Stimulated activated CD4-positive, alpha-beta T cell treated with anti-CD3 and anti-CD28 coated beads, Interleukin-12 subunit alpha, Interleukin-12 subunit beta, amount 100 ng/mL, for 4 hours (primary cell): ENCODE measurements at regions not wholly inside any gene's neighbourhood (a gene's known extent, or its start where the extent isn't known, plus 50 kb on each side); places are given as distances from the start of the nearest gene placed in this dataset.
"Not testable (repeated sequence)": the region's sequence is repeated elsewhere in the genome, so short reads cannot be mapped to it uniquely, and the experiment has no call there.

Experiments used
- DNase-seq: peaks from one replicate; pipeline ENCODE4 v3.0.0-alpha.2; 2020

DNA sequence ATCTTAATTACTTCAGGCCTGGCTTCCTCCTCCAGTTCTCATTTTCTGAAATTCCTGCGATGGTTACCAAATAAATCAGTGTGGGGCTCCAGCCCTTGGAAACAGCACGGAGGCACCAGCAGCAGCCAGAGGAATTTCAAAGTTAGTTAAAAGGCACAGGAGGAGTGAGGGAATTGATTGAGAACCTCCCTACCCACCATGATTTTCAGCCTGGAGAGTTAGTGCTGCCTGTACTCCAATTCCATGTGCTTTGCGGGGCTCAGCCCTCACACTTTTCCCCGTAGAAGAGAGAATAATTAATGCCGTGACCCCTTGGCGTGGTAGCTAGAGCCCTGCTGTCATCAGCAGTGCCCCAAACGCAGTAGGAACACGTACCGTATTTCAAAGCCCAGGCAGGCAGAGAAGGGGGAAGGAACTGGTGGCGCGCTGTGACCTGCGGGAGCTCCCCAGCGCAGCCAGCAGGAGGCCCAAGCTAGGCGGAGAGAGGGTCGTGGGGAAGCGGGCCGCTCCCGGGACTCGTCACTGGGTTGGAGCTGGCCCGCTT is 84.0 kb upstream of the IGFBP7 start:
- no peak for DNase-seq

DNA sequence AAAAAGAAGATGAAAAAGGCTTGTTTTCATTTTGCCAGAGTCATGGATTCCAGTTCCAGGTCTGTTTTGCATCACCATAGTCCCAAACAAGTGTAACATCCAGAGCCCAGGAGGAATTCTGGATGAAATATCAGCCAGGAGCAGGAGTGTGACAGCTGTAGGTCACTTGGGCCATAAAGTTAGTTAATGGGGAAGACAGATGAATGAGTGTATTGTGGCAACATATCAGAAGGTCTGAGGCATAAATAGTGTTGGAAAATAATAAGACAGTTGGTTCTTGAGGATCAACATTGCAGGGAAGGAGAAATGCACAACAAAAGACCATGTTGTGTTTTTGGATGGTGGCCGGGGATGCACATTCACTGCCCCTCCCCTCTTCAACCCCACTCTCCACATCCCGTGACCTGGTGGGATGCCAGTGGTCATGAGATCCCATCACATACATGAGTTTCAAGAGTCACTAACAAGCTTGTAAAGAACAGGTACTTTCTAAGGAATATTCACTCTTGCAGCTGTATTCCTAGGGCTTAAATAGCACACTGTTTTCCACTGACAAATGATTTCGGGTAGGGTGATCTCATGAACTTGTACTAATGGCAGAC is 83.1 kb upstream of the IGFBP7 start:
- DNase-seq = no peak

DNA sequence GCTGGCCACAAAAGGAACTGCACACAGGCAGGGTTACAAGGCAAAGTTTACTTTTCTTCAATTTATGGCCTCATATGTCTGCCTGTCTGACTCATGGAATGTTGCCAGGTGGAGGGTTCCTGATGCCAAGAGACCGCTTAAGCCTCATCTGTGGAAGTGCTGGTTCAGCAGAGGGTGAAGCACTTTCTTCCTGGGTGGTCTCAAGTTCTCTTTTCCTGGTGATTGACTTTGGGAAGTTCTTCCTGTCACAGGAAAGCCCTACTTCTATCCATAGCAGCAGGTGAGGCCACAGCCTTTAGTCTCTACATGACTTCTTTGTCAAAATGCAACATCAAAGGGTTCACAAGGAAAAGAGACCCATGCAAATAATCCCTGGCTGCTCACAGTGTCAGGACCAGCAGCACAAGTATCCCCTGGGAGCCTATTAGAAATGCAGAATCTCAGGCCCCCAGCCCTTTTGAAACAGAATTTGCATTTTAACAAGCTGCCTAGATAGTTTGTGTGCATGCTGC is 81.4 kb upstream of the IGFBP7 start:
- DNase-seq = no peak

DNA sequence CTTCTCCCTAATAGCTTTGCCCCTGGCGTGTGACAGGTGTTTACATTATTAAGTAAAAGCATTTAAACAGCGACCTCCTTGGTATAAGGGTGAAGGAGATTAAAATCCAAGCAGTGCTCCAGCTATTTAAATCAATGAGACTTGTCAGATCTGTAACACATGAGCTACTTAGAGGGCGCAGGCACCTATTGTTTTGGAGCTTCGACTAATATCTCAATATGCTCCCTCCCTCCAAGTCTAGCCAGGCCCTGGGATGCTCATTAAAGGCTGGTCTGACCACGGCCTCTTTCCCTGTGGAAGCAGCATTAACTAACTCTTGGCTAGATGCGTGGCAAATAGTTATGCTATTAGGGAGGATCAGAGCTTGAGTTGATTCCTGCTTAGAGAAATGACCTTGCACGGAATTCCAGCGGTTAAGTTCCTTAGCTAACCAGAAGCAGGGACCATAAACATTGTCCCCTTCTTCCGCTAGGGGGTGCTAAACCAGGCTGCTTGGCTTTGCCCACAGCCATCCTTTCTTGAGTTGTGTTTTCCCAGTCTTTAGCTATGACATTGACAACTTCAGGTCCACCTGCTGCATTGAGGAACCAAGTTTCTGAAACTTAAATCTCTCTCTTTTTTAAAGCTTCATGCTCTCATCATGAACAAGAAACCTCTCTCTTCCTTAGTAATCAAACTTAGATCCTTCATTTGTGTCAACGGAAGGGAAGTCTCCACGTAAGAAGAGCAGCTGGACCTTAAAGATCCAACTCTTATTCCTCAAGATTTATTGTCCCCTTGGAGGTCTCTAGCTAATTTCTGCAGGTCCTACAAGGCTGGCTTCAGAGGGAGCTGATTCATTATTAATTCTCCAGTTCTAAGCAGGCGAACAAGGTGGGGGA is 80.7 kb upstream of the IGFBP7 start:
- DNase-seq = peak; percentile 3

DNA sequence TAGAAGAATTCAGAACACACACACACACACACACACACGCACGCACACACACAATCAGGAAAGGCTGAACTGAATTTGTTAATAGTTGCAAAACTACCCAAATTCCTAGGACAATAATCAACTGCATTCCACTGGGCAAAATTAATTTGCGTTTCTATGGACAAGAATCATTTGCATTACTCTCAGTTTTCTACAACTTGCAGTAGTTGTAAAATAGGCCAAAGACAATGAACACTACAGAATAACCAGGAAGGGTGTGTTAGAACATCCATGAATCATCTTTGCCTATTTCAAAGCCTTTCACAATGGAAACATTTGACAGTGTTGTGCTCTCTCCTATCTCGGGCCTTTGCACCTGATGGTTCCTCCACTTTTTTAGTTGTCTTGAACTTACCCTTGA is 77.1 kb upstream of the IGFBP7 start:
- no peak for DNase-seq

DNA sequence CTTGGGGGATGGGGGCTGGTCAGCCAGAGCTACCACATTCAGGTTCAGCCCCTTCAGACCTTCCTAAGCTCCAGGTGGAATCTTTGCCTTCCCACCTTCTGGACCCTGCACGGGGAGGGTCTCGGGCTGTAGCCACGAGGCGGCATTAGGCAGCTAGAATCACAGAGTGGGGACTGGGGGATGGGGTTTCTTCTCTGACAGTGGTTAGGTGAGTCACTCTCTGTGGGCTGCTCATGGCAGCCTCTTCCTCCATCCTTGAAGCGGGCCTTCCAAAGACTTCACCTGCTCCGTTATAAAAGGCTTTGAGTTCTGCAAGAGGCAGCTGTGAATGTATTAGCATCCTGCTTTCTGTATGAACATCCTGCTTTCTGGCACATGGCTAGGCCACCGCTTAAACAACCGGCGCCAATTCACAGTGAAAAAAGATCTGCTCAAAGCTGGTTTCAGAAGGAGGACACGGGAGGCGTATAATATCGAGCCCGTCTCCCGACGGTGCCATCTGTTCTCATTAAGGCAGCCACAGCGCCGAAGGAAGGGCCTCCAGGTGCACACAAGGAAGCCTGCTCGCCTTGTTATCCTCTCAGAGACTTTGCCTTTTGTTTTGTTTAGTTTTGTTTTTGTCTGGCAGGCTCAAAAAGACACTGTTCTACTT is 74.3 kb upstream of the IGFBP7 start:
- no peak for DNase-seq

DNA sequence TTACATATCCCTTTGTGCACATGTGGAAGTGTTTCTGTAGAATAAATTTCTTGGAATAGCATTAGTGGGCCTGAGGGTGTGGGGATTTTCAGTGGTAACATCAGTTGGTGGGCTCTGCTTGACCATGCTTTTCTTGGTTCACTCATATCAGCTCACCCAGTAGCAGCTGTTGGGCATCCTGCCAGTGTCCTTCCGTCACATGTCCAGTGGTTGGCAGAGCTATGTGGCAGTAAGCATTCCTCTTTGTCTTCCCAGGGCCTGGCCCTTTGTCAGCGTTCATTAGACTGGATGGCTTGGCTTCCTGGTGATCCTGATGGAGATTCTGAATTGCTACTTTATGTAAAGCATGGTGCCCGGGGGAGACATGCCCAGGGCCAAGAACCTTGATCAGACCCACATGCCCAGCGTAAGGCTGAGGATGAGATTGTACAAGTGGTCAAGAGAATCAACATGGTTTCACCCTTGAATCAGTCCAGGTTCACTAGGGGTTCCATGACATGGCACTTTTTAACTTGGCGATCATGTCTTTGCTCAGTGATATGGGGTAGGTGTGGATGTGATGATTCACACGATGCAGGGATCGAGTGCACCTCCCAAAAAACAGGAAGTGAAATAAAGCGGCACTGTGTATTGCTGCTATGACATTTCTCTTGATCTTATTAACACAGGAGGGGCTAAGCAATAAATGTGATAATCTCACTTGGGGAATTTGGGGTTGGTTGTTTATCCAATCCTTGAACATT is 72.1 kb upstream of the IGFBP7 start:
- no peak for DNase-seq

DNA sequence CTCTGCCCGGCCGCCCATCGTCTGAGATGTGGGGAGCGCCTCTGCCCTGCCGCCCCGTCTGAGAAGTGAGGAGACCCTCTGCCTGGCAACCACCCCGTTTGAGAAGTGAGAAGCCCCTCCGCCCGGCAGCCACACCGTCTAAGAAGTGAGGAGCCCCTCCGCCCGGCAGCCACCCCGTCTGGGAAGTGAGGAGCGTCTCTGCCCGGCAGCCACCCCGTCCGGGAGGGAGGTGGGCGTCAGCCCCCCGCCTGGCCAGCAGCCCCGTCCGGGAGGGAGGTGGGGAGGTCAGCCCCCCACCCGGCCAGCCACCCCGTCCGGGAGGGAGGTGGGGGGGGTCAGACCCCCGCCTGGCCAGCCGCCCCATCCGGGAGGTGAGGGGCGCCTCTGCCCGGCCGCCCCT is 63.0 kb upstream of the IGFBP7 start:
- DNase-seq = not testable (repeated sequence)

DNA sequence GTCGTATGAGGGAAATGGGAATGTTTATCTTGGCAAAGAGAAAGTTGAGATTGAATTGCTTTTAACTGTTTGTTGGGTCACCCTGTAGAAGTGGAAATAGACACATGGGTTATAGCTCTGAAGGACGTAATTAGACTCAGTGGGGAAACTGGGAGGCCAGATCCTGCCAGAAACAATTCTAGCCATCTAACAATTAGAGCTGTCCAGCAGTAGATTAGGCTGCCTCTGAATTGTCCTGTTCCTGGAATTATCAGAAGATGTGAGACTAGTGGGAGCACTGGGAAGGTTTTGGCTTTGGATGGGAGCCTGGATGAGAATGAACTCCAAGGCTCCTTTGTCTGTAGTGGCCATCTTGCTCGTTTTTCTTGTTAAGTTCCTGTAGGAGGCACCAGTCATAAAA is 61.9 kb upstream of the IGFBP7 start:
- no peak for DNase-seq

DNA sequence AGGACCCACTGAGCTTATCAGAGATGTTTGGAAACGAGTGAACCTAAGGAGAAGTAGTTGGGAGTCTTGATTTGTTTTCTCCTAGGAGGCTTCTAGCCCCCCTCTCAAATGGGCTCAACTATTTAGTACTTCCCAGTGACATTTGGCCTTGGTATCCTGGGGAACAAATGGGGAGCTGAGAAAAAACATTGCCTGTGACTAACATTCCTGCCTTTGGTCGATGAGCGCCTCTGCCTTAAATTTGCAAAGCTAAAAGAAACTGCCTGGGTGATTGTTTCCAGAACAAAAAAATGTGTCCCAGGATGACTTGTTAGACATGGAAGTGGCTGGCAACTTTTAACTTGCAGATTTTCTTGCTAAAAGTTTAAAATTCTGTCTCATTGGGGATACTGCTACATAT is 58.8 kb upstream of the IGFBP7 start:
- DNase-seq = no peak

DNA sequence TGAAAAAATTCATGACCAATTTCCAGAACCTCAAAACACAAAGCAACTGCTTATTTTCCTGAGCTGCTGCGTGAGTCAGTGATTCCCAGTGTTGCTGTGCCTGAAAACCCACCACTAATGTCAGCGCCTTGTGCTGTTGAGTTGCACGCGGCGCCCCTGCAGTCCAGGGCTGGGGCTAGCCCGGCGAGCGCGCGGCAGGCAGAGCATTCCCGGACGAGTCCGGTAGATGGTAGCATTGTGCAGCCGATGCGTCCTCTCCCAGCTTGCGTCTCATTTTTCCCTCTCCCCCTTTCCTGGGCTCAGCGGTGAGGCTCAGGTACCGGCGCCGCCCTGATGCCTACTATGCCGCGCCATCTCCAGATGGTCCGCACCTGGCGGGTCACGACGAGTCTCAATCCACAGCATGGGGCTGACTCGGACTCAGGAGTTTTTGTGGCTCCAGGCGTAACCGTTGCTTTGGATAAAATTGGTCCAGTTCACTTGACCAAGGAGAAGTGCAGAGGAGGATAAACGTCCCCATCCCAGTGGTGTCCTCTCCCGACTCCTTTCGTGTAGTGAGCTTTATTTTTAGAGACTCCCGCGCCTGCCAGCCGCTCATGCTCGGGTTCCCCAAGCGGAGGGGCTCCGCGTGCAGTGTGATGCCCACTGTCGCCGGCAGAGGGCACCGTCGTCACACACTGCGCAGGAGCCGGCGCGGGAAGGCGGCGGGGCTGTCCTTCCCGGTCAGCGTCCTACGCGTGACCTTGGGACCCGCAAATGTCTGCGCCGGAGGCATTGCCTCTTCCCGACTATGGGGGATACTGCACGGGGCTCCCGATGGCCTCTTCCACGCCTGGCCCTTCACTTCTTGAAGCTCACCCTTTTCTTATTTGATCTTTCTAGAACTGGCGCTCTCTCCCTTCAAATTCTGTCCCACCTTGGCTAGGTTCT is 53.6 kb upstream of the IGFBP7 start:
- peak; percentile 72 for DNase-seq

DNA sequence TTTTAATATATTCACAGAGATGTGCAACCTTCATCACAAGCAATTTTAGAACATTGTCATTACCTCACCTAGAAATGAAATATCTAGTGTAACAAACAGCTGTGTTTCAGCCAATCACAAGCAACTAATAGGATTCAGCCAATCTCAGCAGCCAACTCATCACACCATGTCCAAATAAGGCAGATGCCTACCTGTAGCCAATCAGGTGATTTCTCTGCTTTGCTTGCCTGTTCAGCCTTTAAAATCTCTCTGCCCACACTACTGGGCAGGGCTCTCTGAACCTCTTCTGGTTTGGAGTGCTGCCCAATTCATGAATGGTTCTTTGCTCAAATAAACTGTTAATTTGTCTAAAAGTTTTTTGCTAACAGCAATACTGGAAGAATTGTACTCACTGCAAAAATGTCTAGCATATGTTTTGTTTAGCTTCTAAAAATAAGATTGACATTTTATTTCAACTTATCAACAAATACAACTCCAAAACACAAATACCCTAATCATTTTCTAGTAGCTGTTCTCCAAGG is 52.4 kb upstream of the IGFBP7 start:
- DNase-seq = no peak
